GM19023 (cell line): ENCODE measurements at regions not wholly inside any gene's neighbourhood (a gene's known extent, or its start where the extent isn't known, plus 50 kb on each side); places are given as distances from the start of the nearest gene placed in this dataset.
"Not testable (repeated sequence)": the region's sequence is repeated elsewhere in the genome, so short reads cannot be mapped to it uniquely, and the experiment has no call there.

ENCODE experiments used
- ATAC-seq: cut with Tn5 transposase; IDR thresholded peaks from one replicate; pipeline ENCODE4 v1.9.1; 2021; ENCODE audit warnings: mild to moderate bottlenecking, moderate library complexity; ENCODE audit not compliant: unreplicated experiment

DNA sequence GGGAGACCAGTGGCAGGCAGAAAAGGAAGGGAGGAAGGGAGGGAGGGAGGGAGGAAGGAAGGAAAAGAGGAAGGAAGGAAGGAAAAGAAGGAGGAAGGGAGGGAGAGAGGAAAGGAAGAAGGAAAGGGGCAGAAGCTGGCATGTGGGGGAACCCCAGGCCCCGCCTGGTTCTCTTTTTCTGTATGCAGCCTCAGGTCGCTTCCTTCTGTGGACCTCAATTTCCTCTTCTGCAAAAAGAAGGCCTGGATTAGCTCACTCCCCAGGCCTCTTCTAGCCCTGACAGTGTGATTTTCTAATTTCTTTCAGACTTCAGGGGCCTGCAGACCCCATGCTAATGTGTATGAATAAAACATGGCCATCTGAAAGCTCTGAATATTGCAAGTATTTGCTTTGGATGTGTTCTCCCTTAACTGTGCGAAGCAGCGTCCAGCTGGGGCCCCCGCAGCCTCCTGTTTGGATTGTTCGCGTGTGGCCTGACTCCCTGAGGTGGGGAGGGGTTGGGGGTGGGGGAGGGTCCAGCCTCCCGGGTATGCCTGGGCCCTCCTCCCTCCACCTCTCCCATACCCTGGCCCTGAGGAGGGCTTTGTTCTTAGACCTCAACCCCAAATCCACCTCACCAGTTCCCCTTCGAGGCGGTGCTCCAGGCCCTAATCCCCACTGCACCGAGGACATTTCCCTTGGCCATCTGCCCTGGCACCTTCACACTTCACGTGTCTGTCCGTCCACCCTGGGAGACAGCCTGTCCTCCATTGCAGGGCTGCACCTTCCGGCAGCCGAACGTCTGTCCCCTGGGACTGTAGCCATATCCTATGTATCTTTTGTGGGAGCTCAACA, 199.9 kb upstream of the ATP6AP2 start:
- no peak for ATAC-seq

GRCh38 chrX:40377684-40378083, 203.1 kb upstream of the ATP6AP2 start:
- no peak for ATAC-seq

- ATAC-seq, result no peak
These were observed 206.3 kb upstream of the ATP6AP2 start for GRCh38 chrX:40374486-40374885.

DNA sequence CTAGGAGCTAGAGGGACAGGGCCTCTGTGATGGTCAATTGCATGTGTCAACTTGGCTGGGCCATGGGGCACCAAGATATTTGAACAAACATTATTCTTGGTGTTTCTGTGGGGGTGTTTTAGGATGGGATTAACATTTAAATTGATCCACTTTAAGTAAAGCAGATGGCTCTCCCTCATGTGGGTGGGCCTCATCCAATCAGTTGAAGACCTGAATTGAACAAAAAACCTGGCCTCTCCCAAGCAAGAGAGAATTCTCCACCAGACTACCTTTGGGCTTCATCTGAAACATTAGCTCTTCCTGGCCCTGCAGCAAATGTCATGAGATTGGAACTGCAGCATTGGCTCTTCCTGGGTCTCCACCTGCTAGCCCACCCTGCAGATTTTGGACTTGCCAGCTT, 207.1 kb upstream of the ATP6AP2 start:
- ATAC-seq, result no peak

GRCh38 chrX:40373025-40373424, 207.7 kb upstream of the ATP6AP2 start:
- no peak for ATAC-seq

DNA sequence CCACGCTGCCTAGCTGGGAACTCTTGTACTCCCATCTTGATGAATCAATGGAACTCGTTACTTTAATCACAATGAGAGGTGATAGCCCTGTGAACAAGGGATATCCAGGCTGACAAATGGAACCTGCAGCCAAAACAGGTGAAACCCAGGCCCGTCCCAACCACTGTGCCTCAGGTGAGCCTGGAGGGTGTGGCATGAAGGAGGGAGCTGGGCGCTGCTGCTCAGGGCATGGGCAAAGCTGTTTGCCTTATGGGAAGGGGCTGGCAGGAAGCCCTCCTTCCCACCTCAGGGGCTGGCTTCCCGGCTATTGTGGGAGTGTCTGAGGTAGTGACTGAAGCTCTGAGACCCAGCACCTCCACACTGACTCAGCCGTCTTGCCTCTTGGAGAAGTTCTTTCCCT, 209.4 kb upstream of the ATP6AP2 start:
- no peak for ATAC-seq

GRCh38 chrX:40368611-40369061, 212.1 kb upstream of the ATP6AP2 start:
- no peak for ATAC-seq

GRCh38 chrX:40366661-40367060, 214.1 kb upstream of the ATP6AP2 start:
- ATAC-seq, result no peak

DNA sequence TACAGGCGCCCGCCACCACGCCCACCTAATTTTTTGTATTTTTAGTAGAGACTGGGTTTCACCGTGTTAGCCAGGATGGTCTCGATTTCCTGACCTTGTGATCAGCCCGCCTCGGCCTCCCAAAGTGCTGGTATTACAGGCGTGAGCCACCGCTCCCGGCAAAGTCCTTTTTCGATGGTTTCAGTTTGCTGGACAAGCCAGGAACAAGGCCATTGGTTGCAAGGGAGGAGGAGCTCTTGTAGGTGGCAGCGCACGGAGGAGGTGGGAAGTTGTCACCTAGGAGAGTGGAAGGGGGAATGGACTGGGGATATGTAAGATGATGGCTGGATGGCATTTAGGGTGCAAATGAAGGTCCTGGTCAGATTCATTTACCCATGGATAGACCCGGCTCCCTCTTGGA, 218.5 kb upstream of the ATP6AP2 start:
- ATAC-seq, result not testable (repeated sequence)

DNA sequence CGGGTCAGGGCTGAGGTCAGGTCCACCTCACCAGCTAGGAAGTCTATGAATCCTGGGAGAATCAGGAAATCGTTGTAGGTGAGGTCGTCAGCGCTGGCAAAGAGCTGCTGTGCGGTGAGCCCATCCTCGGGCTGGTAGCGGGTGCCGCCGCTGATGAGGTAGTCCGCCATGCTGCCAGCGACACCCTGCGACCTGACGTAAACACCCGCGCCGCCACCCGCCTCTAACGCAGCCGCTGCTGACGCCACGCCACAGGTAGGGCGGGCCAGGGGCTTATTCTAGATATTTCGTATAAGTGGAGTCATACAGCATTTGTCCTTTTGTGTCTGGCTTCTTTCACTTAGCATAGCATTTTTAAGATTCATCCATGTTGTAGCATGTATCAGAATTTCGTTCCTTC, 220.2 kb upstream of the ATP6AP2 start:
- ATAC-seq, result no peak

DNA sequence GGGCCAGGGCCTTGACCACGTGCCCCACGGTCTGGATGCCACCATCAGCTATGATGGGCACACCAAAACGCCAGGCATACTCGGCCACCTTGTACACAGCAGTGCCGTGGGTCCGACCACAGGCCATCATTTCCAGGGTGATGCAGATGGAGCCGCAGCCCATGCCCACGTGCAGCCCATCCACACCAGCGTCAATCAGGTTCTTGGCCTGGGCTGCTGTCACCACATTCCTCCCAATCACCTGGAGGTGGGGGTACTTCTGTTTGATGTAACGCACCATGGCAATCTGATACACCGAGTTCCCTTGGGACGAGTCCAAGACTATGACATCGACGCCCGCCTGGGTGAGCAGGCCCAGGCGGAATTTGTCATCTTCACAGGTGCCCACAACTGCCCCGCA, 221.2 kb upstream of the ATP6AP2 start:
- ATAC-seq, result no peak

GRCh38 chrX:40358994-40359393, 221.8 kb upstream of the ATP6AP2 start:
- no peak for ATAC-seq

DNA sequence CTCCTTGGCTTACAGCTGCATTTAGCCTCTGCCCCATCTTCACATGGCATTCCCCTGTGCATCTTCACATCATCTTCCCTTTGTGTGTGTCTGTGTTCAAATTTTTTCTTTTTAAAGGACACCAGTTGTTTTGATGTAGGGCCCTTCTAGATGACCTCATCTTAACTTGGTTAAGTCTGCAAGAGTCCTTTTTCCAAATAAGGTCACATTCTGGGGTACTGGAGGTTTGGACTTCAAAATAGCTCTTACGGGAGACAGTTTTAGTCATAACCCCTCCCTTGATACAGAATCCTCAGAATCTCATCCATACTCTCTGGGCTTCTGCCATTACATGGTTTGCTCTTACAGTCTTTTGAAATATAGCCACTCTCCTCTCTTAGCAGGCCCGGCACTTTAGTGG, 231.5 kb upstream of the ATP6AP2 start:
- ATAC-seq, result no peak

DNA sequence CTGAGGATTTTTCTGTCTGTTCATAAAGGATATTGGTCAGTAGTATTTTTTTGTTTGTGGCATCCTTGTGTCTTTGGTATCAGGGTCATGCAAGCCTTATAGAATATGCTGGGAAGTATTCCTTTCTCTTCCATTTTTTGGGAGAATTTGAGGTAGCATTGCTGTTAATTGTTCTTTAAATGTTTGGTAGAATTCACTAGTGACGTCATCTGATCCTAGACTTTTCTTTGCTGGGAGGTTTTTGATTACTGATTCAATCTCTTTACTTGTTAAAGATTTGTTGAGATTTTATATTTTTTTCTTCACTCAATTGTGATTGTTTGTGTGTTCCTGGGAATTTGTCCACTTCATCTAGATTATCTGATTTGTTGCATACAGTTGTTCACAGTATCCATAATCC, 234.4 kb upstream of the ATP6AP2 start:
- no peak for ATAC-seq

- no peak for ATAC-seq
These were observed 237.5 kb upstream of the ATP6AP2 start for GRCh38 chrX:40343319-40343718.

- no peak for ATAC-seq
These were observed 240.7 kb upstream of the ATP6AP2 start for GRCh38 chrX:40340116-40340515.

DNA sequence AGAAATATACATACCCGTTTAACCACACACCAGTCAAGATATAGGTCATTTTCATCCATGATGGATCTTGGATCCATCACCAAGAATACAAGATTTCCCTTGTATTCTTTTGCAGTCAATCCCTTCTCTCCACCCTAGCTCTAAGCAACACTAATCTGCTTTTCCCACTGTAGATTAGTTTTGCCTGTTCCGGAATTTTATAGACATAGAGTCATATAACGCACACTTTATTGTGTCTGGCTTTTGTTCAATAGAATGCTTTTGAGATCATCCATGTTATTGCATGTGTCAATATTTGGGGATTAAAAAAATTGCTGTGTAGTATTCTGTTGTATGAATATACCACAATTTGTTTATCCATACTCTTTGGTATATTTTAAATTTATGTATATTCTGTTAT, 235.6 kb upstream of the BCOR start:
- ATAC-seq, result no peak

DNA sequence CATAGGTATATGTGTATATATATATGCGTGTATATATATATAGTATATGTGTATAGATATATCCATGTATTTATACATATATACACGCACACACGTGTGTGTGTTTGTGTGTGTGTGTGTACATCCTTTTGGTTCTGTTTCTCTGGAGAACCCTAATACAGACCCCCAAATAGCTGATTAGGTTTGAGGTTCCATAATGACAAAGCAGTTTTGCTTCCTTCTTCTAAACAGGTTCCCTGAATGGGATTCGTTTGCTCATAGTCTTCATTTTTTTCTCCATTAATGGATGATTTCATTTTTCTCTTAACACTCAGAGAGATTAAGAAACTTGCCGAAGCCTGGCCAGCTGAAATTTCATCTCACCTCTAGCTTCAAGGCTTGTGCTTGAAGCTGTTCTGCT, 234.0 kb upstream of the BCOR start:
- no peak for ATAC-seq

GRCh38 chrX:40331353-40331752, 233.6 kb upstream of the BCOR start:
- ATAC-seq, result no peak

- no peak for ATAC-seq
These were observed 231.9 kb upstream of the BCOR start for GRCh38 chrX:40329616-40330015.

- no peak for ATAC-seq
These were observed 229.3 kb upstream of the BCOR start for GRCh38 chrX:40327085-40327484.

DNA sequence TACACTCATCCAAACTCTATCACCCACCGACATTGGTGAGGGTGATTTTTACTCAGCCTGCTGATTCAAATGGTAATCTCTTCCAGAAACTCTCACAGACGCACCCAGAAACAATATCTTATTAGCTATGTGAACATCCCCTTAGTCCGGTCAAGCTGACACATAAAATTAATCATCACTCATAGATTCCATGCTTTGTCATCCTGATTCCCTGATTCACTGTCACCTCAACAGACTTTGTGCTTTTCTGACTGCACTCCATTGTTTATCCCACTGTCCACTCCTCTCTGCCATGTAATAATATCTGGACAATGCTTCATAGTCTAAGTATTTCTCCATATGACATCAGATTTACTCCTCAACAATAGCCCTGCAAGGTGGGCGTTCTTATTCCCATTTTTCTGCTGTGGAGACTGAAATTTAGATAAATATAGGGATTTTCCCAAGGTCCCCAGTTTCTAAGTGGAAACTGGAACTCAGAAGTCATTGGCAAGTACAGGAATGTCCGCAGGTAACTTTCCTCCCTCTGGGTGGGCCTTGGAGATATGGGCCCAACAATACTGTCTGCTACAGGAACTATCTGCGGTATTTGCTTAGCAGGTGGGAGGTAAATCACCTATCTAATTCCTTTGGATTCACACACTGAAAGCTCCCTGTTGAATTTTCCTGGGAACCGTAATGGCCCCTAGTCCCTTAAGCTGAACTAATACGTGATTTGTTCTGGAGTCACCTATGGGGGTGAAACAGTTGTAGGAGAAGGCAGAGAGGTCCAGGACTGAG, 228.6 kb upstream of the BCOR start:
- no peak for ATAC-seq
